Suprapubic skin (tissue), 3 donors: ENCODE measurements at regions not wholly inside any gene's neighbourhood (a gene's known extent, or its start where the extent isn't known, plus 50 kb on each side); places are given as distances from the start of the nearest gene placed in this dataset.

ENCODE experiments used
- CTCF ChIP-seq, 2 donors: fragments of 200-600 bp in 1 of 2; fragments of 450-650 bp in 1 of 2; sonication (generic) in 1 of 2; IDR thresholded peaks; one replicate each; pipeline ENCODE4 v1.5.1; 2016 to 2019; ENCODE audit warnings: antibody characterized with exemption in 2 of 2, mild to moderate bottlenecking in 1 of 2, moderate library complexity in 1 of 2
- POLR2A ChIP-seq, 2 donors: fragments of 450-650 bp; IDR thresholded peaks; one replicate each; pipeline ENCODE4 v1.6.1; 2017; ENCODE audit warnings: antibody characterized with exemption in 2 of 2, mild to moderate bottlenecking in 2 of 2, moderate library complexity in 2 of 2

- no peak for TF ChIP-seq CTCF (IDR thresholded peaks at IDR 0.05)
- TF ChIP-seq POLR2A (IDR thresholded peaks at IDR 0.05) = no peak
These were observed 70.1 kb upstream of the CASZ1 start for GRCh38 chr1:10866321-10867093.
